Kidney (tissue), 13 donors: ENCODE measurements at regions not wholly inside any gene's neighbourhood (a gene's known extent, or its start where the extent isn't known, plus 50 kb on each side); places are given as distances from the start of the nearest gene placed in this dataset.

Experiments
- DNase-seq, 5 donors: peaks; one replicate each; pipeline ENCODE4 v3.0.0-alpha.2; 2013 to 2020
- FAIRE-seq: peaks from 2 replicates; lab custom pipeline; 2012; peaks lifted over from hg19 to GRCh38; lab: Jason Lieb, UNC
- H3K27ac ChIP-seq, 2 donors: one replicate each; pipeline ENCODE4 v1.7.0; 2013; ENCODE audit warnings: low read depth in 2 of 2, low read length in 2 of 2, inconsistent platforms in 1 of 2
- H3K27me3 ChIP-seq: one replicate; pipeline ENCODE4 v1.7.1; 2013; ENCODE audit warnings: low read length, inconsistent platforms; ENCODE audit not compliant: control insufficient read depth, insufficient read depth
- H3K36me3 ChIP-seq, 3 donors: one replicate each; pipeline versions ENCODE4 v1.7.0 to v1.7.1; 2013; ENCODE audit warnings: low read length in 3 of 3, control low read depth in 1 of 3, inconsistent platforms in 1 of 3; ENCODE audit not compliant: insufficient read depth in 3 of 3, control insufficient read depth in 2 of 3
- H3K4me1 ChIP-seq, 3 donors: one replicate each; pipeline versions ENCODE4 v1.7.0 to v1.7.1; 2013; ENCODE audit warnings: low read length in 3 of 3, inconsistent platforms in 1 of 3, low read depth in 1 of 3; ENCODE audit not compliant: control insufficient read depth in 2 of 3, insufficient read depth in 2 of 3
- H3K4me3 ChIP-seq, 3 donors: one replicate each; pipeline versions ENCODE4 v1.7.0 to v1.8.1; 2013; ENCODE audit warnings: low read length in 3 of 3, control low read depth in 1 of 3, inconsistent platforms in 1 of 3
- H3K9ac ChIP-seq, 3 donors: one replicate each; pipeline versions ENCODE4 v1.7.0 to v1.7.1; 2013; ENCODE audit warnings: low read length in 3 of 3, control low read depth in 1 of 3, inconsistent platforms in 1 of 3
- H3K9me3 ChIP-seq, 3 donors: one replicate each; pipeline versions ENCODE4 v1.7.0 to v1.7.1; 2013; ENCODE audit warnings: low read length in 3 of 3, control low read depth in 1 of 3, inconsistent platforms in 1 of 3; ENCODE audit not compliant: control insufficient read depth in 2 of 3, insufficient read depth in 1 of 3
- intact Hi-C: fragments of 100-400 bp; cut with DNase I; formaldehyde crosslinking; loops from one replicate; pipeline ENCODE4 v1.11.1; 2022
- TF ChIP-seq, protein P1 (sequence below): IDR thresholded peaks from 3 replicates; pipeline ENCODE4 v1.5.1; 2012; ENCODE audit warnings: mild to moderate bottlenecking, moderate library complexity, borderline replicate concordance; ENCODE audit not compliant: insufficient read depth; ENCODE audit errors: extremely low read depth
- donor health status: control.
- donor health status: control.
- donor health status: control.
- donor health status: control.
- donor health status: control.
- donor health status: DM: yes; HTN: yes; CAD: no.
- donor health status: Normal renal cell carcinoma (clear cell type).

DNA sequence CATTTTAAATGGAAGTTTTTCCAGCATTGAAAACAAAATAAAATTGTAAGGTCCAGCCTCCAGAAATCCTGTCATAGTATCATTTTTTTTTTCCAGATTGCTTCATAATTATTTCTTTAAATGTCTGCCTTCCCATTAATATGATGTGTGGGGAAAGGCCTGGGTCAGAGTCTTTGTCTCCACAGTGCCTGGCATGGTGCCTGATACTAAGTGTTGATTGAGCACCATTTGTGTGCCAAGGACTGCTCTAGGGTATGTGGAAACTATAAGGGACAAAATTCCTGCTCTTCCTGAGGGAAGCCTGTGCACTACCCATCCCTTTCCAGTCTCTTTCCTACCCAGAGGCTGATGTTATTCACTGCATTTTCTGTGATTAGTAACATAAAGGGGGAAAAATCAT is 53.1 kb upstream of the BEND4 start:
- intact Hi-C loops, result no loop called here
- DNase-seq (no peak), FAIRE-seq (no peak)
- Histone ChIP-seq H3K9ac (no peak overlapping the region), H3K4me1 (no peaks in the 10 kb centered on the region), H3K27me3 (no peaks in the 10 kb centered on the region), H3K4me3 (no peak overlapping the region), H3K9me3 (no peaks in the 10 kb centered on the region), H3K36me3 (no peaks in the 10 kb centered on the region), H3K27ac (no peak overlapping the region)
- TF ChIP-seq, protein P1, sequence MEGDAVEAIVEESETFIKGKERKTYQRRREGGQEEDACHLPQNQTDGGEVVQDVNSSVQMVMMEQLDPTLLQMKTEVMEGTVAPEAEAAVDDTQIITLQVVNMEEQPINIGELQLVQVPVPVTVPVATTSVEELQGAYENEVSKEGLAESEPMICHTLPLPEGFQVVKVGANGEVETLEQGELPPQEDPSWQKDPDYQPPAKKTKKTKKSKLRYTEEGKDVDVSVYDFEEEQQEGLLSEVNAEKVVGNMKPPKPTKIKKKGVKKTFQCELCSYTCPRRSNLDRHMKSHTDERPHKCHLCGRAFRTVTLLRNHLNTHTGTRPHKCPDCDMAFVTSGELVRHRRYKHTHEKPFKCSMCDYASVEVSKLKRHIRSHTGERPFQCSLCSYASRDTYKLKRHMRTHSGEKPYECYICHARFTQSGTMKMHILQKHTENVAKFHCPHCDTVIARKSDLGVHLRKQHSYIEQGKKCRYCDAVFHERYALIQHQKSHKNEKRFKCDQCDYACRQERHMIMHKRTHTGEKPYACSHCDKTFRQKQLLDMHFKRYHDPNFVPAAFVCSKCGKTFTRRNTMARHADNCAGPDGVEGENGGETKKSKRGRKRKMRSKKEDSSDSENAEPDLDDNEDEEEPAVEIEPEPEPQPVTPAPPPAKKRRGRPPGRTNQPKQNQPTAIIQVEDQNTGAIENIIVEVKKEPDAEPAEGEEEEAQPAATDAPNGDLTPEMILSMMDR, result no peak

DNA sequence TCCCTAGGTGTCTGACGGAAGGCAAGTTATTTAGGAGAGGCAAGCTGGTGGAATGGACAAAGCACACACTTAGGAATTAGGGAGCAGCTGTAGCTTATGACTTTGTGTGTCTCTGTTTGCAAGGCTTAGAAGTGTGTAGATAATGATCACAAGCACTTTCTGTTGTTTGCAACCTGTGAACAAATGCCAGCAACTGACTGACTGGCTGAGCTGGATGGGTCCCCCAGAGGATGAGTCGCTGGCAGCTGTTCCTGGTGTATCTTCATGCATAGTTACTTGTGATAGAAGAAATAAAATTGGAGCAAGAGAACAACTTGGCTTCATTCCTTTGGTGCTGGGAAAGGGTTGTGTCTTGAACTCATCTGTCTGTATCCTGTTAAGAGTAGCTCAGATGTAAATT is 64.2 kb upstream of the BEND4 start:
- no peaks in the 10 kb centered on the region for H3K4me1 ChIP-seq
- intact Hi-C loops, result no loop called here
- H3K27me3 ChIP-seq, result no peaks in the 10 kb centered on the region
- DNase-seq (peak in 1 of 5 donors; percentile 24), FAIRE-seq (no peak)
- H3K9ac ChIP-seq, result no peak overlapping the region
- no peaks in the 10 kb centered on the region for H3K9me3 ChIP-seq
- TF ChIP-seq, protein P1, result no peak
- H3K27ac ChIP-seq, result no peak overlapping the region
- no peak overlapping the region for H3K4me3 ChIP-seq
- H3K36me3 ChIP-seq, result no peaks in the 10 kb centered on the region

DNA sequence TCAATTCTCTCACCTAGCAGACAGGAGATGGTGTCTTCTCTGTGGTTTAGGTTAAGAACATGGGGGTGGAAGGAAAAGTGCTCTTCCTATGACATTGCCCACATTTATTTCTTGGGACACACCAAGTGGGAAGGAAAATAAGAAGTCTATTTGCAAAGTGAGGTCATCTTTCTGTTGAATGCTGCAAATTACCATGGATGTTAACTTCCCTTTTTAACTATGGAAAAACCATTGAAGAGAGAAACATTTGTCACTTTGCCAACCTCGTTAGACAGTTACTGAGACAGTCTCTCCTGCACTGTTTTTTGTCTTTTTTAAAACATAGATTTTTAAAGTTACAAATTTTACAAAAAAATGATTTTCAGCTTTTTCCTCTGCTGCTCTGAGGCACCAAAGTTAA is 72.8 kb upstream of the BEND4 start:
- no peaks in the 10 kb centered on the region for H3K9me3 ChIP-seq
- H3K27ac ChIP-seq, result no peak overlapping the region
- no peaks in the 10 kb centered on the region for H3K36me3 ChIP-seq
- H3K27me3 ChIP-seq, result no peaks in the 10 kb centered on the region
- DNase-seq, result no peak
- H3K4me1 ChIP-seq, result no peaks in the 10 kb centered on the region
- no peak overlapping the region for H3K9ac ChIP-seq
- no peak overlapping the region for H3K4me3 ChIP-seq
- TF ChIP-seq, protein P1, result no peak
- FAIRE-seq, result no peak
- intact Hi-C loops, result no loop called here

DNA sequence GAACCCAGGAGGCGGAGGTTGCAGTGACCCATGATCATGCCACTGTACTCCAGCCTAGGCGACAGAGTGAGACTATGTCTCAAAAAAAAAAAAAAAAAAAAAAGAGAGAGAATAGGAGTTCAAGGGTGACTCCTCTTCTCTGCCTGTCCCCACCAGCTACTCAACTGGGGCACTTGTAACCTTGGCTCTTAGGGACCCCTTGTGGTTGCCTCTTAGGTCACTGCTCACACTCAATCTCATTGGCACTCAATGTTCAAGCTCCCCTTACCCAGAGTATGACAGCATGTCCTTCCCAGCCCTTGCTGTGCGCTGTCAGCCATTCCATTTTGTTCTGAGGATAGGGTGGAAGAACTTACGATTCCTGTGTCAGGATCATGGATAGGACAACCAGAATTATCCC is 82.4 kb upstream of the BEND4 start:
- FAIRE-seq (no peak), DNase-seq (no peak)
- Histone ChIP-seq H3K27ac (no peak overlapping the region), H3K27me3 (no peaks in the 10 kb centered on the region), H3K36me3 (no peaks in the 10 kb centered on the region), H3K9ac (no peak overlapping the region), H3K4me3 (no peak overlapping the region), H3K4me1 (no peaks in the 10 kb centered on the region), H3K9me3 (no peaks in the 10 kb centered on the region)
- intact Hi-C loops, result no loop called here
- TF ChIP-seq, protein P1, result no peak
